22Rv1 (cell line): ENCODE measurements at regions not wholly inside any gene's neighbourhood (a gene's known extent, or its start where the extent isn't known, plus 50 kb on each side); places are given as distances from the start of the nearest gene placed in this dataset.

Source experiments
- ZFX ChIP-seq: fragments of 450-650 bp; IDR thresholded peaks from 2 replicates; pipeline ENCODE4 v1.6.1; 2017; ENCODE audit warnings: antibody characterized with exemption, borderline replicate concordance
- TF ChIP-seq, protein P1 (sequence below): fragments of 450-650 bp; IDR thresholded peaks from 2 replicates; pipeline ENCODE4 v1.5.1; 2017; ENCODE audit warnings: mild to moderate bottlenecking

GRCh38 chrY:7836366-7836765 lies 924.8 kb upstream of the AMELY start:
- TF ChIP-seq, protein P1, sequence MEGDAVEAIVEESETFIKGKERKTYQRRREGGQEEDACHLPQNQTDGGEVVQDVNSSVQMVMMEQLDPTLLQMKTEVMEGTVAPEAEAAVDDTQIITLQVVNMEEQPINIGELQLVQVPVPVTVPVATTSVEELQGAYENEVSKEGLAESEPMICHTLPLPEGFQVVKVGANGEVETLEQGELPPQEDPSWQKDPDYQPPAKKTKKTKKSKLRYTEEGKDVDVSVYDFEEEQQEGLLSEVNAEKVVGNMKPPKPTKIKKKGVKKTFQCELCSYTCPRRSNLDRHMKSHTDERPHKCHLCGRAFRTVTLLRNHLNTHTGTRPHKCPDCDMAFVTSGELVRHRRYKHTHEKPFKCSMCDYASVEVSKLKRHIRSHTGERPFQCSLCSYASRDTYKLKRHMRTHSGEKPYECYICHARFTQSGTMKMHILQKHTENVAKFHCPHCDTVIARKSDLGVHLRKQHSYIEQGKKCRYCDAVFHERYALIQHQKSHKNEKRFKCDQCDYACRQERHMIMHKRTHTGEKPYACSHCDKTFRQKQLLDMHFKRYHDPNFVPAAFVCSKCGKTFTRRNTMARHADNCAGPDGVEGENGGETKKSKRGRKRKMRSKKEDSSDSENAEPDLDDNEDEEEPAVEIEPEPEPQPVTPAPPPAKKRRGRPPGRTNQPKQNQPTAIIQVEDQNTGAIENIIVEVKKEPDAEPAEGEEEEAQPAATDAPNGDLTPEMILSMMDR = no peak
- TF ChIP-seq ZFX = no peak
